AML-193 (cell line): ENCODE measurements at regions not wholly inside any gene's neighbourhood (a gene's known extent, or its start where the extent isn't known, plus 50 kb on each side); places are given as distances from the start of the nearest gene placed in this dataset.

Experiments used
- DNase-seq, 2 experiments: peaks; one replicate each; lab custom pipeline; 2025; lab: John Stamatoyannopoulos, UW

DNA sequence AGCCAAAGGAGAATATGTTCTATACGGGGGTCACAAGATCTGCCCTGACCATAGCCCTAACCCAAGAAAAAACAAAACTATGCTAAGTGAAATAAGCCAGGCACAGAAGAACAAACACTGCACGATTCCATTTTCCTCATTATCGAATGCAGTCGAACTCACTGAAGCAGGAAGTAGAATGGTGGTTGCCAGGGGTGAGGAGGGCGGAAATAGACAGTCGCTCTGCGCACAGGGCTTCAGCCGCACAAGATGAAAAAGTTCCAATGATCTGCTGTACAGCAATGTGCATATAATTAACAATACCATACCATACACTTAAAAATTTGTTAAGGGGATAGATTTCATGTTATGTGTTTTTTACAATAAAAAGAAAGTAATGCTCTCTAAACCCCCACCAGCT is 257.7 kb downstream of the TXNL1 start:
- no peak for DNase-seq

DNA sequence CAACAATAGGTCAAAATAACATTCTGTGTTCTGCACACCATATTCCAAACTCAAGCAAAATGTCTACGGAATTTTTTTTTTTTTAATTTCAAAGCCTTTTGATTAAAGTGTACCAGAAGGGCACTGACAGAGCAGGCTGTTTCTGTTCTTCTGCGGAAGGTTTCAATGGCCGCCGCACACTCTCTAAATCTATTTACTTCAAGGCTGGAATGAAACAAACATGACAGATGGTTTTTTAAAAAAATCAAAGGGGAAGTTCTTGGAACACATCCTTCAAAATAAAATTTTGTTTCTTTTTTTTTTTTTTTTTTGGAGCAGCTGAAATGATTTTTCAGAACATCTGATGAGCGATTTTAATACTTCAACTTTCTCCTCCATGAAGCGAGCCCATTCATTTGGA is 259.1 kb downstream of the TXNL1 start:
- no peak for DNase-seq

DNA sequence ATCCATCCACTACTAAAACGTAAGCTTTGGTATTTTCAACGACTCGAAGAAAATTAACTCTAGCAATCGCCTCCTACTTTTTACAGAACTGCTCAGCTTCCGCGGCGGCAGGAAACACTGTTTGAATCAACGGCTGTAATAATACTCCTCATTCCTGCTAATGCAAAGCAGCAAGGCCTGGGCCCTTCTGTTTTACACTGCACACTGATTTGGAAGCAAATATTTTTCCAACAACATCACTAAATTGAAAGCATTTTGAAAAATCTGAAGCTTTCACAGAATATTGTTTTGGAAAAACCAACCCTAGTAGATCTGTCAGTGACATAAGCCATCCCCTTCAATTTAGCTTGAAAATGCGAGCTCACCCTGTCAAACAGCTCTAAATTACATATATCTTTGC is 261.2 kb downstream of the TXNL1 start:
- DNase-seq = no peak

DNA sequence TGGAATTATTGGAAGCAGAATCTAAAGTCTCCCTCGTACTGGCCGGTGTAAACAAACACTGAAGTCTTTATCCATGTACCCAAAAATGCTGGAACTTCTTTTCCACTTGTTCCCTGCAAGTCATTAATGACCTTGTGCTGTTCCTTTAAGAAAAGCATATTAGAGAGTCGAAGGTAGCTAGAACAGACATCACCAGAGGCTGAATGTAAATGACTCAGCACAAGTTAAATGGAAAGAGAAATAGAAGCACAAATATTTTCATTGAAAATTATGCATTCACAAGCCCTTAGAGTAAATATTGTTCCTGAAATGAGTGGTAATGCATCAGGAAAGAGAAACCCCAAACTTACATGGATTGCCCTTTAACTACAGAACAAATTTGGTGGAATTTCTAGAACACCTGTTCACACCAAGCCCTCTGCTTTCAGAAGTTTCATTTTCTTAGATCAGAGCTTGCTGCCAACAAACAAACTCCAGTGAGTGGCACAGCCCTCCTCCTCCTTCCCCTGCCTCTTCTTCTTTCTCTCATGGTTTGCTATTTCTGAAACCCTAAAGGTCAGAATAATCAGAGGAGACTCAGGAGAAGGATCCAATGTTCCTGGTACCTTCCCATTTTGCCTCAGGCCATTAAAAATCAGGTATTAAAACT is 264.3 kb downstream of the TXNL1 start:
- DNase-seq = no peak

DNA sequence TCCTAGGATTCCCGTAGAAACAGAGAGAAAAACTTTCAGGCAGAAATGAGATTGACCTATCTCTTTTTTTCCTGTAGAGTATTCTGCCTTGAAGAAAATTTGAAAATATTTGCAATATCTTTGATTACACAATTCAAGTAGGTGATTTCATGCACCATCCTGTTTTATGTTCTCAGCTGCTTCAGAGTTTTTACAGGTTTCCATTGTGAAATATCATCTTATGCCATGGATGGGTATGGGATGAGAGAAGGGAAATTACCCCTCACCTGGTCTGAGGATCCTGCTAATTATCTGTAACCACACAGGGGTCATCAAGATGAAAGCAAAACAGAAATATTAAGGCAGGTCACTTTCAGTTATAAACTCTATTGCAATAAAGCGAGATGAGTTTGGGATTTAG is 264.8 kb downstream of the TXNL1 start:
- no peak for DNase-seq

DNA sequence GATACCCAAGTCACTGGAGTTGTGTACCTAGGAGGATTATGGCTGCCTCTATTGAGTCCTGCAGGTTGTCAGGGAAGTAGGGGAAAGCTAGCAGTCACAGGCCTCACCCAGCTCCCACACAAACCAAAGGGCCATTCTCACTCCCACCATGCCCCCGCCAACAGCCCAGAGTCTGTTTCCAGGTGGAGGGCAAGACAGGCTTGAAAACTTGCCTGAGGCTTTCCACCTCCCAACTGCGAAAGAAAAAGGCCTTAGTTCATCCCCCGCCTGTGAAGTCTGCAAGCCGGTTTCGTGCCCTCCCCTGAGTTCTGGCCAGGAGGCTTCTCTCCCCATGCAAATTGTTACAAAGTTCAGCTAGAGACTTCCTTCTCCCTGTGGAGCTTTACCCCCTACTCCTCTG is 270.3 kb downstream of the TXNL1 start:
- no peak for DNase-seq

DNA sequence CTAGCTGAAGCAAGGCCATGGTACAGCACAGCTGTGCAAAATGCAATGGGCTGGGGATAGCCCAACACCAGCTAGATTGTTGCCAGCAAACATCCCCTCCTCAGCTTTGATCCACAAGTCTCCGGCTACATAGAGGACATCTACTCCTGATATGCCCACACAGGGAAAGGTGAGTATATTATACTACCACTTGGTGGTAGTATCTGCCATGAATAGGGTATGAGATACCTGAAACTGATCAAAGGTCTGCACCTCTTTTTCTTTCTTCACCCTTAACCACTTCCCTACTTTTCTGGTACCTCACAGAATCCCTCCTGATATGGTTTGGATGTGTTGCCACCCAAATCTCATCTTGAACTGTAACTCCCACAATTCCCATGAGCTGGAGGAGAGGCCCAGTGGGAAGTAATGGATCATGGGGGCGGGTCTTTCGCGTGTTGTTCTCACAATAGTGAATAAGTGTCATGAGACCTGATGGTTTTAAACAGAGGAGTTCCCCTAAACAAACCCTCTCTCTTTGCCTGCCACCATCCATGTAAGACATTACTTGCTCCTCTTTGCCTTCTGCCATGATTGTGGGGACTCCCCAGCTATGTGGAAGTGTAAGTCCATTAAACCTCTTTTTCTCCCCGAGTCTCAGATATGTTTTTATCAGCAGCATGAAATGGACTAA is 279.6 kb downstream of the TXNL1 start:
- DNase-seq = no peak

DNA sequence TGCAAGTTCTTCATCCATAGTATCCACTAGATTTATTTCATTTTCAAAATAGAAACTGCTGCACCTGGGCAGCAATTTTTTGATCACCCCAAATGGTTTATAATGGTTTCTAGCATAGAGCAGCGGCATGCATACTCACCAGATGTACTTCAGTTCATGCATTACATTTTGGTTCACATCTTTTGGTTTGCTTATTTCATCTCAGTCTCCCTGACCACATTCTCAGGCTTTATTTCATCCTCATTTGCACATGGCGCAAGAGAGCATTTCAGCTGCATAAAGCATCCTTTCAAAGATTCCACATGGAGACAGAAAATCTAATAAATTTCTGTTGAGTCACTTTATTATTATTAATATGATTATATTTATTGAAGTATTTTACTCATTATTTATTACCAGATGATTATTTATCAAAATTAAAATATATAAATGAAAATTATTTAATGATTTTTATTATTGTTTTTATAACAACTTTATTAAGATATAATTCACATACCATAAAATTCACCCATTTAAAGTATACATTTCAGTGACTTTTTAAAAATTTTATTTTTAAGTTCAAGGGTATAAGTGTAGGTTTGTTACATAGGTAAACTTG is 284.6 kb downstream of the TXNL1 start:
- DNase-seq = no peak

DNA sequence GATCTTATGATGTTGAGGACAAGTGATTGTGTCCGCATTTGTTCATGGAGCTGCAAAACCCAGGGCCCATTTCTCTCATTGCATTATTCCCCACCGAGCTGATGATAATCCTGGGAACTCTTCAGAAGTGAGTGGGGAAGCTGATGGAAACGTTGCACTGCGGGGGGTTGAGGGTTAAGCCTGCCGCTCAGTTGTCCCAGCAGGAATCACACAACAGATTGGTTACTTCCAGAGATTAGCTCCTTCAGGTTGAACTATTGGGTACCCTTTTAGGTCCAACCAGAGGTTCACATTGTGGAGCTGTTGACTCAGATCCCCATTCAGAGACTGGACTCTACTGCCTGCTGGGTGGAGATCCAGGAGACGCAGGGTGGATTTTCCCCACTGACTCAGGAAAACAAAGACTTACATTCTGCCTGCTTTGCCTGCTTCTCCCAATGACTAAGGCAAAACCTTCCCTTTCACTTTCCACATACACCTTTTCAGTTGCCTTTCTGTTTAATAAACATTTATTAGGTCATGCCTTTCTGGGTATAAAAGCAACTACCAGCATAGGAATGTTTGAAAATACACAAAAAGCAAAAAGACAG is 286.4 kb downstream of the TXNL1 start:
- DNase-seq = no peak

DNA sequence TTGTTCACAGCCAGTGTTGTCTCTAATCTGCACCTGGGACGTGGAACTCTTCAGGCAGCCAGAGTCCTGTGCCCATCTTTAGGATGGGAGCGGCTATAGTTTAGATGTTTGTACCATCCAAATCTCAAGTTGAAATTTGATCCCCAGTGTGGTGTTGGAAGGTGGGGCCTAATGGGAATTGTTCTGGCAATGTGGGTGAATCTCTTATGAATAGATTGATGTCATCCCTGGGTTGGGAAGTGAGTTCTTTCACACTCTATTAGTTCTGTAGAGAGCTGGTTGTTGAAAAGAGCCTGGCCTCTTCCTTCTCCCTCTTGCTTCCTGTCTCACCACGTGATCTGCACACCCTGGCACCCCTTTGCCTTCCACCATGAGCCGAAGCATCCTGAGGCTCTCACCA is 300.9 kb downstream of the TXNL1 start:
- DNase-seq = no peak

DNA sequence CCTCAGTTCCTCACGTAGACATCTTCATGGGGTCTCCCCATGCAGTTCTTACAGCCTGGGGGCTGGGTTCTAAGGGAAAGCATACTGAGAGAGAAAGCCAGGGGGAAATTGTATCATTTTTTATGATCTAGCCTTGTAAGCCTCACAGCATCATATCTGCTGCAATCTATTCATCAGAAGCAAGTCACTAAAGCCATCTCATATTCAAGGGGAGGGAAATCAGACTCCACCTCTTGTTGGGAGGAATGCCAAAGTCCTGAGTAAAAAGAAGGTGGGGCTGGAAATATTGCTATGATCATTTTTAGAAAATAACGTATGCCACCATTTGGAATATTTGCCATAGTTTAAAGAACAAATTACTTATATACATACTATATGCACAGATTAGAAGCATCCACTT is 304.6 kb downstream of the TXNL1 start:
- no peak for DNase-seq

DNA sequence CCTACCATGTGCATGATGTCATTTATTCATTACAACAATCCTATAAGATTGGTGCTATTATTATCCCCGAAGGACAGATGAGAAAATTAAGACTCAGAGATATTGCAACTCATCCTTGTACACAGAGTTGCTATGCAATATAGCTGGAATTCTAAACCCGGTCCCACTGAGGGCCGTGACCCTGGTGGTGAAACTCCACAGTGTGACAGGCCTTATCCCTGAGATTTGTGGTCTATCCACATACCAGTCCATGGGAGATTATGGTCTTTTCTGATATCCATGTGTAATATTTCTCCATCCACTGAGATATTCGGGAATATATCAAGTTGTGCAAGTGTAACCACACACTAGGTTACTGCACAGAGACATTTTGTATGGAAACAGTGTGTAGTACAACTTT is 305.2 kb downstream of the TXNL1 start:
- no peak for DNase-seq

DNA sequence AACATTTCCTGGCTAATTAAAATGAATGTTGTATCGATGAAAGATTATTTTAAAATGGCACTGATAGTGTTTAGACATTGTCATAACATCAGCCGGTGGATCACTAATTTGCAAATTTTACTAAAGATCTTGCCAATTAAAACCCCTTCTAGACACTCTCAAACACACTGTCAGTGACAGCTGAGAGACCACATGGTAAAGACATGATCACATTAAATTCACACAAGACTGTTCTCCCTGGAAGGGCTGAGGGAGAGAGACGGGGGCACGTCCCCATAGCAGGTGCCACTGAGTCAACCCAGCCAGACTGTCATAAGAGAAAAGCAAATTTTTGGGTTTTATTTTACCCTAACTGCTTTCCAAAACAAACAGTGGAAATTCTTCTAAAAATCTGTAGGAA is 306.0 kb downstream of the TXNL1 start:
- no peak for DNase-seq

DNA sequence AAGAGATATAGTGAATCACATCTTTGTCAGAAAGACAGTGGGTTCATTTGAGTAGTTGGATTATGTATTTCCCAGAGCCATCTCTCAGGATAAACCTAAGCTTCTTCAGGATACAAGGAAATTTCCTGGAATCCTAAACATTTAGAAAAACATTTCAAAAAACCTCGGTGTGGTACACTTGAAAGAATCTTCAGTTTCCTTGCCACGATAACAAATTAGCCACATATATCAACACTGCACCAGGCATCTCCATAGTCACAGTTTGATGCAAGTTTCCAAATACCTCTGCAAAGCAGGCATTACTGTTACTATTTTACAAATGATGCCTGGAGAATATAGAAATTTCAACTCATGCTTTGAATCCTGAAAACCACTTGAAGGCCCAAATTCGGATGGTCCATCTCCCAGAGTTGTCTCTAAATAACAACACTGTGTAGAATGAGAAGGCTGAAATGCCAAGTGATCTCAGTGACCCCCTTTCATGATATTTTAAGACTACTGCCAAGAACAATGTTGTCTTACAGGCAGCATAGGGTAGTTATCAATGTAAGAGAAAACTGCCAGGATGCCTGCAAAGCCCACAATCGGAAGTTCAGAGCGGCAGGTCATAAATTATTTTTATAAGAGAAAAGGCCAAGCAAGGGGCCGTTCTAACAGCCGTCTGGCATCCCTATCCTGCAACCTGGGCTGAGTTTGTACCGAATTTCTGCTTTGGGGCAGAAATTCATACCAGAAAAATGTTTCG is 307.9 kb downstream of the TXNL1 start:
- no peak for DNase-seq

DNA sequence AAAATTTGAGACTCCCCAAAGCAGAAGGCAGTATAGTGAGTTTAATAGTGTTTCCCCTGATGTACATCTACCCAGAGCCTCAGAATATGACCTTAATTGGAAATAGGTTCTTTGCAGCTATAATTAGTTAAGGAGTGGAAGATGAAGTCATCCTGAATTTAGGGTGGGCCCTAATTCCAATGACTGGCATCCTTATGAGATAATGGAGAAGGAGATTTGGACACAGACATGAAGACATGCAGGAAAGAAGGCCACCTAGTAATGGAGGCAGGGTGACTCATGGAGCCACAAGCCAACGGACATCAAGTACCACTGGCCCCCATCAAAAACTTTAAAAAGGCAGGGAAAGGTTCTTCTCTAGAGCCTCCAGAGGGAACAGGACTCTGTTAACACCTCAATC is 308.9 kb downstream of the TXNL1 start:
- DNase-seq = no peak

DNA sequence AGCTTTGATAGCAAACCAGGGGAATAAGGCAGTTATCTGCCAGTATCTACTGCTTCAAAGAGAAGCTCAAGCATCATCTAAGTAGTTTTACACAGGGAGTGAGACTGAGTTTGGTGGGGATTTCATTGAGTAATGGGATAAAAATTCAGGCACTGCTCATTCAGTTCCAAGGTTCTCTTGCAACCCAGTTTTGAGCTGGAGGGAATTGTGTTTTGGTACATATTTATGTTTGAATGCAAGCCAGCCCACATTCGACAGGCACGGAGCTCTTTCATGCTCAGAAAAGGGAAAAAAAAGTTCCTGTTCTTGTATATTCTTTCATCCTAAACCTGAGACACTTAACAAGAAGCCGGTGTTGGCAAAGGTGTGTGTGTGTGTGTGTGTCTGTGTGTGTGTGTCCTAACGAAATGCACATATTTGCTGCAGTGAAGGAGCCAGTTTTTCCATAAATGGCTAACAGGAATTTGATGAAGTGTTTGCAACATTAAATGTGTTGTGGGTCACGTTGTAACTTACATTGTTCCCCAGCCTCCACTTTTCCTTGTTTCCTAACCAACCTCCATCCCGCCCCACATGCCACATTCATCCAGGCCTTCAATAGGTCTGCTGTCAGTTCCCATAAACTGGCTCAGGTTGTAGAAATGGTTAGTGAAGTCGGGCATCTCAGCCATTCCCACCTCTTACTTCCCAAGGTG is 311.1 kb downstream of the TXNL1 start:
- no peak for DNase-seq

DNA sequence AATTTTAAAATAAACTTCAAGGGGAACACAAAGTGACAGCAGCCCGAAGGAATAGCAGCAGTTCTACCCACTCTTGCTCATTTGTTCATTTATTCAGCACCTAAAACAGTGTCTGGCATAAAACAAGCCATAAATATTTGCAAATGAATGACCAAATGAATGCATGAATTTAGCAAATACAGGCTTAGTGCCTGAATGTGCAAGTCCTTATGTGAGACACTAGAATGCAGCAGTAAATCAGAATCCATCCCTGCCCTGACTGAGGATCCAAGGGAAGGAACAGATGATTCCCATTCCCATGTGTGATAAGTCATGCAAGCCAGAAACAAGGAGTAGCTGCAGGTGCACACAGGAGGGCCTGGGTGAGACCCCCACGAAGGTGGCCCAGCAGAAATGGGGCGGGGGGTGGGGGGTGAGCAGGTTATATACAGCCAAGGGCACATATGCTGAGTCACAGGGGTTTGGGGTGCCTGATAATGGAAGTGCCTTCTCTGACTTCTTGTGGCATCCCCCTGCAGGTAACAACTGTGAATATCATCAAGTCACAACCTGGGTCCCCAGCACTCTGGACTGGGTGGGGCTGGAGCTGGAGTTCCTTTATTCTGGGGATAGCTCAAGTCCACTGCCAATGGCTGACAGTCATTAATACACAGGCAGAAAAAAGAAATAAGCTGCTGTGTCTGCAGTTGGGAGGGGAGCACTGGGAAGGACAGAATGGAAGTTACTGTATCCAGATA is 311.9 kb downstream of the TXNL1 start:
- DNase-seq = no peak

DNA sequence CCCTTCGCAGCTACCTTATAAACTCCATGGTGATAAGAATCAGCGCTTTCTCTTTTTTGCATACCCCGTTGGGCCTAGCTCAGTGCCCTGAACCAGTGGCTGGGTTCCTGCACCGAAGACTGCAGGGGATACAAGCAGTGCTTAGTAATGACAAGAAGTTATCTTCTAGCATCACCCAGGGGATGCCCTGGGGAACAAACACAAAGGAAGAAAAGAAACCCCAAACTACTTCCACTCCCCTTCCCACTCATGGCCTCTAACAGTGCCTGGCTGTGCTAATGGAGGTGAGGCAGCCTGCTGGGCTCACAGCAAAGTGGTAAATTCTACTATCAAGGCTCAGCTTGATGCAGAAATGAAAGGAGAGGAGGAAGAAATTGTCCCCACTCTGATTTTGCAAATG is 314.7 kb downstream of the TXNL1 start:
- DNase-seq = no peak

DNA sequence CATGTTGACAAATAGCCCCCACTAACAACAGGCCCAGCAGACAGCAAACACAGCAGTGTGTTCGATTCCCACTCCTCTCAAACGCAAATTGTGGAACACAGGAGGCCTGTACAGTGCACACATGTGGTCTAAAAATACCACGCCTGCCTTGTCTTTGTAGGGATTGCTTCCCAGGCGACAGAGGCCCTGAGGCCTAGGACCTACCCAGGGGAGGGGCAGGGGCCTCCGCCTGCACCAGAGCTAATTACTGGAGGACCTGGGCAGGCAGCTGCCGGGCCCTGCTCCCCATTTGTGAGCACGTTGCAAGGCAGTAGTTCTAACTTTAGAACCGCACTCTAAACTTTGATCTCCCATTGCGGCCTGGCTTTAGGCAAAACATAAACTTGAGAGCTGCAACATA is 316.0 kb downstream of the TXNL1 start:
- no peak for DNase-seq

DNA sequence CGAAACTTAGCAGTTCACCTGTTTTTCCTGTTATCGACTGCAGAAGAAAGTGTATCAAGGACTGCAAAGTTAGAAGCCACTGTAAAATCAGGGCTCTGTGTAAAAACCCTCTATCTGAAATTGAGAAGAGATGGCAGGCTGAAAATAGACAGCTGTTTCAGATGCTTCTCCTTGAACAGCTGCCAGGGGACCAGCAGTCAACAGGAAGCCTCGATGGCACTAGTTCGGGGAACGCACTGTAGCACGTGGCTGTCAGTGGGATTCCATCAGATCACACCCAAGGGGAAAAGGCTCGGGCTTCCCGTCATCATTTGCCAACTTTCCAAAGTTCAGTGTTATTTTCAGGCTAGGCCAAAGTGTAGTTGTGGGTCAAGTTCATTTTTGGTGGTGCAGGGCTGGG is 316.9 kb downstream of the TXNL1 start:
- DNase-seq = no peak

DNA sequence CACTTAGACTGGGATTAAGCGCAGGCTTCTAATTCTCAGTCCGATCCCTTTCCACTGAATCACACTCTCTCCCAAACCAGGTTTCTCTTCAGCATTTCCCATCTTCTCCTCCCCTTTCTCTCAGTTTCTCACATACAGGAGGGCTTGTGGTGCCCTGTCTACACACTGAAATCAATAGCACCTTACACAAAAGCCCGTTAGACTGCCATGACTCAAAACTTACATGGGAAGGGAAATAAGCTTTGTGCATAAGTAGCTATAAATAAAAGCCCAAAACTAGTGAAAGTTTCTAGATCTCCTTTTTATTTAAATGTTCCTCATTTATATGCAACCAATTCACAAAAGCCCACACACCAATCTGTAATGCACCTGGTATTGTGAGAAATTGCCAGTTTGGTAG is 318.4 kb downstream of the TXNL1 start:
- no peak for DNase-seq
